B cell (primary cell): ENCODE measurements at regions not wholly inside any gene's neighbourhood (a gene's known extent, or its start where the extent isn't known, plus 50 kb on each side); places are given as distances from the start of the nearest gene placed in this dataset.

Experiments
- ATAC-seq: fragments of 200-7000 bp; cut with Tn5 transposase; one replicate; pipeline ENCODE4 v1.10.0; 2021; ENCODE audit warnings: low read depth, mild to moderate bottlenecking, moderate number of reproducible peaks, moderate library complexity
- CTCF ChIA-PET: fragments of 350-600 bp; sonication (Branson Sonifier 250); formaldehyde crosslinking; loops from one replicate; lab custom pipeline; 2021; ENCODE audit warnings: antibody characterized with exemption, inconsistent platforms; lab: Charles Lee
- POLR2A ChIA-PET: fragments of 350-600 bp; sonication (Branson Sonifier 250); formaldehyde crosslinking; loops from one replicate; lab custom pipeline; 2021; ENCODE audit warnings: antibody characterized with exemption; lab: Charles Lee
- DNase-seq: peaks from one replicate; pipeline ENCODE4 v3.0.0; 2013
- H2AFZ ChIP-seq: 2 replicates; pipeline ENCODE4 v1.6.1; 2012; ENCODE audit warnings: mild to moderate bottlenecking, low read depth, low read length; ENCODE audit not compliant: insufficient read depth, poor library complexity, severe bottlenecking
- H3K27ac ChIP-seq, 2 donors: 1 replicate in 1 of 2; 2 replicates in 1 of 2; pipeline ENCODE4 v1.5.1; 2012 to 2013; ENCODE audit warnings: low read length in 2 of 2, mild to moderate bottlenecking in 2 of 2, moderate library complexity in 1 of 2
- H3K27me3 ChIP-seq, 4 experiments: fragments of 200-600 bp in 1 of 4; sonication (generic) in 1 of 4; replicated peaks in 1 of 4; 1 replicate in 2 of 4; 2 replicates in 2 of 4; pipeline versions ENCODE4 v1.6.1 to v1.7.0; 2013 to 2016; ENCODE audit warnings: low read length in 3 of 4, mild to moderate bottlenecking in 2 of 4, mixed read lengths in 1 of 4, moderate library complexity in 1 of 4; ENCODE audit not compliant: insufficient read depth in 4 of 4, control insufficient read depth in 3 of 4; ENCODE audit errors: control extremely low read depth in 1 of 4
- H3K36me3 ChIP-seq, 2 experiments: replicated peaks in 1 of 2; 1 replicate in 1 of 2; 2 replicates in 1 of 2; pipeline versions ENCODE4 v1.6.1 to v1.7.1; 2013; ENCODE audit warnings: low read length in 1 of 2; ENCODE audit not compliant: insufficient read depth in 2 of 2, control insufficient read depth in 1 of 2; ENCODE audit errors: control extremely low read depth in 1 of 2, extremely low read depth in 1 of 2
- H3K4me1 ChIP-seq, 2 donors: fragments of 200-600 bp in 1 of 2; sonication (generic) in 1 of 2; 1 replicate in 1 of 2; 2 replicates in 1 of 2; pipeline versions ENCODE4 v1.5.1 to v1.6.1; 2013 to 2017; ENCODE audit warnings: low read length in 2 of 2; ENCODE audit not compliant: control insufficient read depth in 2 of 2, insufficient read depth in 2 of 2
- H3K4me2 ChIP-seq: replicated peaks from 2 replicates; pipeline ENCODE3; 2012; ENCODE audit warnings: mild to moderate bottlenecking, low read depth, low read length; ENCODE audit not compliant: poor library complexity, severe bottlenecking
- H3K4me3 ChIP-seq, 5 experiments: fragments of 200-600 bp in 1 of 5; sonication (generic) in 1 of 5; 1 replicate in 3 of 5; 2 replicates in 2 of 5; pipeline versions ENCODE4 v1.5.1 to v1.7.0; 2011 to 2016; ENCODE audit warnings: low read length in 4 of 5, mild to moderate bottlenecking in 4 of 5, low read depth in 2 of 5, control low read depth in 1 of 5, moderate library complexity in 1 of 5; ENCODE audit not compliant: insufficient read depth in 1 of 5; ENCODE audit errors: control extremely low read depth in 1 of 5, extremely low read depth in 1 of 5
- H3K79me2 ChIP-seq: fragments of 200-600 bp; sonication (generic); one replicate; pipeline ENCODE4 v1.6.0; 2016; ENCODE audit warnings: low read length; ENCODE audit not compliant: control insufficient read depth, insufficient read depth
- H3K9ac ChIP-seq: fragments of 200-600 bp; sonication (generic); 2 replicates; pipeline ENCODE4 v1.6.1; 2017; ENCODE audit warnings: mild to moderate bottlenecking, low read length, moderate library complexity
- H3K9me3 ChIP-seq, 3 donors: one replicate each; pipeline versions ENCODE4 v1.6.1 to v1.7.1; 2013; ENCODE audit warnings: low read length in 2 of 3; ENCODE audit not compliant: control insufficient read depth in 2 of 3, insufficient read depth in 1 of 3; ENCODE audit errors: control extremely low read depth in 1 of 3
- H4K20me1 ChIP-seq: 2 replicates; pipeline ENCODE4 v1.6.0; 2012; ENCODE audit warnings: mild to moderate bottlenecking, low read length; ENCODE audit not compliant: insufficient read depth, control insufficient read depth, poor library complexity, severe bottlenecking
- H3K27ac Mint-ChIP-seq: one replicate; pipeline ENCODE4 v1.8.0; 2021; ENCODE audit warnings: mixed read lengths
- H3K27me3 Mint-ChIP-seq: one replicate; pipeline ENCODE4 v1.8.0; 2021; ENCODE audit warnings: mixed read lengths
- H3K4me1 Mint-ChIP-seq: one replicate; pipeline ENCODE4 v1.8.0; 2021; ENCODE audit warnings: mixed read lengths
- H3K4me3 Mint-ChIP-seq: one replicate; pipeline ENCODE4 v1.8.0; 2021; ENCODE audit warnings: mixed read lengths
- H3K9me3 Mint-ChIP-seq: one replicate; pipeline ENCODE4 v1.8.0; 2022; ENCODE audit warnings: mixed read lengths; ENCODE audit not compliant: insufficient read depth
- CTCF ChIP-seq: fragments of 200-600 bp; IDR thresholded peaks from one replicate; pipeline ENCODE4 v1.8.0; 2022; ENCODE audit warnings: antibody characterized with exemption, mild to moderate bottlenecking
- EZH2 ChIP-seq: IDR thresholded peaks from 2 replicates; pipeline ENCODE4 v1.6.1; 2012; ENCODE audit warnings: borderline replicate concordance, low read depth, mild to moderate bottlenecking, moderate library complexity, low read length; ENCODE audit not compliant: insufficient read depth, poor library complexity, severe bottlenecking
- WGBS: methylation state at CpG from one replicate; pipeline ENCODE4 v1.1.5; 2013; ENCODE audit warnings: missing lambda C conversion rate; ENCODE audit not compliant: insufficient coverage; 5-methylcytosine and 5-hydroxymethylcytosine counted together
- intact Hi-C: fragments of 100-400 bp; cut with micrococcal nuclease; formaldehyde crosslinking; loops from one replicate; pipeline ENCODE4 v1.10.0; 2022

GRCh38 chr21:15406791-15407190 lies 323.0 kb upstream of the USP25 start:
- WGBS: 100% methylated on average over 3 of the region's 4 CpGs
- ChIA-PET POLR2A (no interaction called here), CTCF (no interaction called here)
- ATAC-seq: no peak
- no peaks in the 10 kb centered on the region for H3K4me1 ChIP-seq
- Mint-ChIP-seq H3K27me3 (no peaks in the 10 kb centered on the region), H3K27ac (no peak overlapping the region), H3K4me3 (no peak overlapping the region), H3K9me3 (peaks cover 4% of the 10 kb centered on the region), H3K4me1 (no peaks in the 10 kb centered on the region)
- no peak overlapping the region for H3K4me3 ChIP-seq
- intact Hi-C loops: no loop called here
- H3K4me2 ChIP-seq: no peak overlapping the region
- no peaks in the 10 kb centered on the region for H3K9me3 ChIP-seq
- TF ChIP-seq CTCF (no peak), EZH2 (no peak)
- no peak overlapping the region for H3K9ac ChIP-seq
- H3K36me3 ChIP-seq: no peaks in the 10 kb centered on the region
- no peaks in the 10 kb centered on the region for H4K20me1 ChIP-seq
- no peaks in the 10 kb centered on the region for H3K27me3 ChIP-seq
- H2AFZ ChIP-seq: no peak overlapping the region
- H3K27ac ChIP-seq: no peak overlapping the region
- no peaks in the 10 kb centered on the region for H3K79me2 ChIP-seq
- no peak for DNase-seq

GRCh38 chr21:15407585-15407984 lies 322.2 kb upstream of the USP25 start:
- ChIA-PET POLR2A (no interaction called here), CTCF (no interaction called here)
- no peak for TF ChIP-seq EZH2
- TF ChIP-seq CTCF: no peak
- no peak overlapping the region for H3K27ac Mint-ChIP-seq
- H3K4me1 Mint-ChIP-seq: no peaks in the 10 kb centered on the region
- no peak overlapping the region for H3K27ac ChIP-seq
- 100% methylated on average over 3 of the region's 5 CpGs for WGBS
- no peaks in the 10 kb centered on the region for H4K20me1 ChIP-seq
- H3K4me2 ChIP-seq: no peak overlapping the region
- H3K79me2 ChIP-seq: no peaks in the 10 kb centered on the region
- intact Hi-C loops: no loop called here
- H3K4me1 ChIP-seq: no peaks in the 10 kb centered on the region
- no peak overlapping the region for H3K4me3 ChIP-seq
- peaks cover 6% of the 10 kb centered on the region for H3K9me3 Mint-ChIP-seq
- no peaks in the 10 kb centered on the region for H3K27me3 ChIP-seq
- no peak for ATAC-seq
- DNase-seq: no peak
- no peak overlapping the region for H3K9ac ChIP-seq
- no peaks in the 10 kb centered on the region for H3K36me3 ChIP-seq
- no peak overlapping the region for H3K4me3 Mint-ChIP-seq
- H3K9me3 ChIP-seq: no peaks in the 10 kb centered on the region
- H3K27me3 Mint-ChIP-seq: no peaks in the 10 kb centered on the region
- H2AFZ ChIP-seq: no peak overlapping the region
